ENCODE measurements at regions not wholly inside any gene's neighbourhood (a gene's known extent, or its start where the extent isn't known, plus 50 kb on each side); places are given as distances from the start of the nearest gene placed in this dataset.
"Not testable (repeated sequence)": the region's sequence is repeated elsewhere in the genome, so short reads cannot be mapped to it uniquely, and the experiment has no call there.

- H3K9me3 Mint-ChIP-seq: no peaks in the 10 kb centered on the region
- H3K27me3 Mint-ChIP-seq (ENCODE audit: insufficient read depth): peaks cover 51% of the 10 kb centered on the region
- intact Hi-C loops (cut with micrococcal nuclease): no loop called here
- no peaks in the 10 kb centered on the region for H3K36me3 Mint-ChIP-seq (ENCODE audit: low read depth)
- H3K4me3 Mint-ChIP-seq: no peak overlapping the region
- no peak overlapping the region for H3K27ac Mint-ChIP-seq
- no peak for DNase-seq (ENCODE audit: low spot score)
- no peaks in the 10 kb centered on the region for H3K4me1 Mint-ChIP-seq (ENCODE audit: low read depth)
These were observed 169.7 kb downstream of the MYLK4 start for GRCh38 chr6:2581011-2581410.

DNA sequence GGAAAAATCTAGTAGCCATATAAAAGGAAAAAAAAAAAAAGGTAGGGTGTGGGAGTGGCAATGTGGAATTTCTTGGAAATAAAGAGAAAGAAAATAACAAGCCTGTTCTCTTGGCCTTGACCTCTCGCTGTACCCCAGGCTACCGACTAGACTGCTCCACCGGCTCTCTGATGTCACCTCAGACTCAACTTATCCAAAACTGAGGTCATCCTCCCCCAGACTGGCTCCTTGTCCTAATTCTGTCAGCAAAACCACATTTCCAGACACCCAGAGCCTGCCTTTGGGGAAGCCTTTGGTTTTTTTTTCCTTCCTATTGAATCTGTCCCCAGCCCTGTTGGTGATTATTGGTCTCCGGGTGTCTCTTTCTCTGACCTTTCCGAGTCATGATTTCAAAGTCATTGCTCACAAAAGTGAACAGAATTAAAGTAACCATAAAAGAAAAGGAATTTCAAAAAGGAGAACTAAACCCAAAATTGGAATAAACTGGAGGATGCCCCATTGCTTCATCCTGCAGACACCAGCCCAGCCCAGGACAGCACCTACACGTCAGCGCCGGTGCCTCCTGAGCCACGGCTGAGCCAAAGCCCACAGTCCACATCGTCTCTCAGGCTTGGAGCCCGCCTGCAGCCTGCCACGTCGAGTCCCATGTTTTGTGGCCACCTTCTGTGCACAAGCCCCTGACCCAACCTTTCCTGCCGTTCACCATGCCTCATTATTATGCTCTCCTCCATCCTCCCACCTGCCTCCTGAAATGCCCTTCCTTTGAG, 170.7 kb downstream of the MYLK4 start:
- no peaks in the 10 kb centered on the region for H3K4me1 Mint-ChIP-seq (ENCODE audit: low read depth)
- H3K36me3 Mint-ChIP-seq (ENCODE audit: low read depth): no peaks in the 10 kb centered on the region
- no peak overlapping the region for H3K27ac Mint-ChIP-seq
- H3K27me3 Mint-ChIP-seq (ENCODE audit: insufficient read depth): peaks cover 51% of the 10 kb centered on the region
- H3K4me3 Mint-ChIP-seq: no peak overlapping the region
- intact Hi-C loops (cut with micrococcal nuclease): no loop called here
- H3K9me3 Mint-ChIP-seq: peaks cover 5% of the 10 kb centered on the region
- DNase-seq (ENCODE audit: low spot score): no peak

DNA sequence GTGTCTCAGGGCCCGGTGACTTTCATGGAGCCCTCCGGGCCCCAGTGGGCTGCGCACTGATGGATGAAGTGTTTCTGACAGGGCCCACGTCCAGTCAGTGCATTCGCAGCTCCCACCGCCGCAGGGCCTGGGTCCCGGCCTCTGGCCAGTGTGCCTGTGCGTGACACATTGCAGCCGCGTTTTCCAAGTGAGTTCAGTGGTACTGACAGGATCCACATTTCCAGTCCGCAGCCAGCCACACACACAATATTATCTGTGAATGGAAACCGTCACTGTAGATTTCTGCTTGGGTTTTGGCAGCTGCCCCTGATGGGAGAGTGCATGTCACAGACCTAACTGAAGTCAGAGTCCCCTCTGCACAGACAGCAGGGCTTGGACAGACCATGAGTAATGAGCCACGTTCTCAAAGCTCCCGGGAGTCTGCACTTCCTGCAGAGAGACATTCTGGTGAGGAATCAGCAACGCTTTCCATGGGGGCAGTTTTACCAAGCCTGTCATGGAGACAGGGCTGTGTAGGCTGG, 171.4 kb downstream of the MYLK4 start:
- H3K27ac Mint-ChIP-seq: no peak overlapping the region
- no peaks in the 10 kb centered on the region for H3K4me1 Mint-ChIP-seq (ENCODE audit: low read depth)
- intact Hi-C loops (cut with micrococcal nuclease): no loop called here
- H3K9me3 Mint-ChIP-seq: peaks cover 11% of the 10 kb centered on the region
- H3K36me3 Mint-ChIP-seq (ENCODE audit: low read depth): no peaks in the 10 kb centered on the region
- H3K4me3 Mint-ChIP-seq: no peak overlapping the region
- H3K27me3 Mint-ChIP-seq (ENCODE audit: insufficient read depth): peaks cover 51% of the 10 kb centered on the region
- DNase-seq (ENCODE audit: low spot score): no peak

DNA sequence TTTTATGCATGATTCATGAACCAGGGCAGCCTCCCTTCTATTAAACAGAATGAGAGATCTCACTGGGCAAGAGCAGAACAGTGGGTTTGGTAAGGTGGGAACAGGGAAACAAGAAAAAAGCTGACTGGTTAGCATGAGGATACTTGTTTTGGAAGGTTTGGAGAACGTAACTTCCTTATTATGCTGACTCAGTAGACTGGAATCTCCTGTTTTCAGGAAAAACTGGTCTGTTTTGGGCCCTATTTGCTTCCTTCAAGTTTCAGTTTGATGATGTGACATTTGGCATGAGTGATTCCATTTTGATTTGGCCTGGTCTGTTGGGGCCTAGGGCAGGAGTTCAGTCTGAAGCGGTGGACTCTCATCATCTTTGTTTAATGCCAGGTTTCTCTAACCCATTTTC, 172.0 kb downstream of the MYLK4 start:
- H3K27me3 Mint-ChIP-seq (ENCODE audit: insufficient read depth): peaks cover 52% of the 10 kb centered on the region
- H3K4me3 Mint-ChIP-seq: no peak overlapping the region
- H3K4me1 Mint-ChIP-seq (ENCODE audit: low read depth): no peaks in the 10 kb centered on the region
- no peak overlapping the region for H3K27ac Mint-ChIP-seq
- no peak for DNase-seq (ENCODE audit: low spot score)
- peaks cover 11% of the 10 kb centered on the region for H3K9me3 Mint-ChIP-seq
- no peaks in the 10 kb centered on the region for H3K36me3 Mint-ChIP-seq (ENCODE audit: low read depth)
- intact Hi-C loops (cut with micrococcal nuclease): no loop called here

GRCh38 chr6:2576499-2576898, 174.2 kb downstream of the MYLK4 start:
- intact Hi-C loops (cut with micrococcal nuclease): no loop called here
- H3K9me3 Mint-ChIP-seq: peaks cover 11% of the 10 kb centered on the region
- H3K27ac Mint-ChIP-seq: no peak overlapping the region
- peaks cover 55% of the 10 kb centered on the region for H3K27me3 Mint-ChIP-seq (ENCODE audit: insufficient read depth)
- H3K4me3 Mint-ChIP-seq: no peak overlapping the region
- DNase-seq (ENCODE audit: low spot score): no peak
- H3K4me1 Mint-ChIP-seq (ENCODE audit: low read depth): no peaks in the 10 kb centered on the region
- no peaks in the 10 kb centered on the region for H3K36me3 Mint-ChIP-seq (ENCODE audit: low read depth)

DNA sequence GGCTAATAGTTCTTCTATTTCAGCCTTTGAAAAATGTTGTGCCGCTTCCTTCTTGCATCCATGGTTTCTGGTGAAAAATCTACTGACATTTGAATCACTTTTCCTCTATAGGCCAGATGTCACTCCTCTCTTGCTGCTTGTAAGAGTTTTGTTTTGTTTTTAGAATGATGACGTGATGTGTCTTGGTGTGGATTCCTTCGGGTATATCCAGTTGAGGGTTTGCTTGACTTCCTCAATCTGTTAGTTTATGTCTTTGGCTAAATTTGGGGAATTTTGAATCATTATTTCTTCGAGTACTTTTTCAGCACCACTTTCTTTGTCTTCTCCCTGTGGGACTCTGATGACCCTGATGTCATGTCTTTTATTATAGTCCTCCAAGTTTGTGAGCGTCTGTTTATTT, 175.5 kb downstream of the MYLK4 start:
- intact Hi-C loops (cut with micrococcal nuclease): no loop called here
- H3K9me3 Mint-ChIP-seq: peaks cover 11% of the 10 kb centered on the region
- no peak overlapping the region for H3K4me3 Mint-ChIP-seq
- no peaks in the 10 kb centered on the region for H3K36me3 Mint-ChIP-seq (ENCODE audit: low read depth)
- H3K27me3 Mint-ChIP-seq (ENCODE audit: insufficient read depth): peaks cover 58% of the 10 kb centered on the region
- H3K4me1 Mint-ChIP-seq (ENCODE audit: low read depth): no peaks in the 10 kb centered on the region
- DNase-seq (ENCODE audit: low spot score): no peak
- H3K27ac Mint-ChIP-seq: no peak overlapping the region

- not testable (repeated sequence) for H3K27ac Mint-ChIP-seq; DNase-seq (ENCODE audit: low spot score); H3K4me3 Mint-ChIP-seq; H3K36me3 Mint-ChIP-seq (ENCODE audit: low read depth); H3K9me3 Mint-ChIP-seq; H3K4me1 Mint-ChIP-seq (ENCODE audit: low read depth)
- H3K27me3 Mint-ChIP-seq (ENCODE audit: insufficient read depth): peaks cover 55% of the 10 kb centered on the region
- intact Hi-C loops (cut with micrococcal nuclease): loop anchor here (5.0 kb wide), 1 partner anchor 37 kb away; no protein-coding TSS in a partner anchor
These were observed 181.3 kb downstream of the MYLK4 start for GRCh38 chr6:2569420-2569819.

GRCh38 chr6:2566048-2566447, 184.7 kb downstream of the MYLK4 start:
- H3K4me3 Mint-ChIP-seq: no peak overlapping the region
- H3K27me3 Mint-ChIP-seq (ENCODE audit: insufficient read depth): peaks cover 51% of the 10 kb centered on the region
- no peak overlapping the region for H3K27ac Mint-ChIP-seq
- DNase-seq (ENCODE audit: low spot score): no peak
- no peaks in the 10 kb centered on the region for H3K36me3 Mint-ChIP-seq (ENCODE audit: low read depth)
- intact Hi-C loops (cut with micrococcal nuclease): loop anchor here (5.0 kb wide), 1 partner anchor 34 kb away; no protein-coding TSS in a partner anchor
- peaks cover 4% of the 10 kb centered on the region for H3K9me3 Mint-ChIP-seq
- peaks cover 14% of the 10 kb centered on the region for H3K4me1 Mint-ChIP-seq (ENCODE audit: low read depth)

DNA sequence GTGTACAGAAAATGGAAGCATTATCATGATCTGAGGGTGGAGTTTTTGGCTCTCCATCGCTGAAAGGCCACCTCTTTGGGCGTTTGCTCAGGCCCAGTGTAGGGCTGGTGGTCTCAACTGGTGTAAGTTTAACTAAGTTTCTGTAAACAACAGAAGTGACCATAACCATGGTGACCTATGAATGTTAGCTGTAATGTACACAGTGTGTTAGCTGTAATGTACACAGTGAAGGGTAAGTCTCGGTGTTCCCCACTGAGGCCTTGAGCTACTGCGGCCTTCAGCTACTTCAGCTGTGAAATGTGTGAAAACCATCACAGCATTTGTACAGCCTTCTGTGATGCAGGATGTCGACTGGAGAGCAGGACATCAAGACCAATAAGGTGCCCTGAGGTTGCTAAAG, 185.2 kb downstream of the MYLK4 start:
- Mint-ChIP-seq H3K4me1 (ENCODE audit: low read depth) (peaks cover 14% of the 10 kb centered on the region), H3K27ac (no peak overlapping the region), H3K9me3 (peaks cover 4% of the 10 kb centered on the region), H3K27me3 (ENCODE audit: insufficient read depth) (peaks cover 53% of the 10 kb centered on the region), H3K36me3 (ENCODE audit: low read depth) (no peaks in the 10 kb centered on the region), H3K4me3 (no peak overlapping the region)
- DNase-seq (ENCODE audit: low spot score): no peak
- intact Hi-C loops (cut with micrococcal nuclease): loop anchor here (5.0 kb wide), 1 partner anchor 33 kb away; no protein-coding TSS in a partner anchor

DNA sequence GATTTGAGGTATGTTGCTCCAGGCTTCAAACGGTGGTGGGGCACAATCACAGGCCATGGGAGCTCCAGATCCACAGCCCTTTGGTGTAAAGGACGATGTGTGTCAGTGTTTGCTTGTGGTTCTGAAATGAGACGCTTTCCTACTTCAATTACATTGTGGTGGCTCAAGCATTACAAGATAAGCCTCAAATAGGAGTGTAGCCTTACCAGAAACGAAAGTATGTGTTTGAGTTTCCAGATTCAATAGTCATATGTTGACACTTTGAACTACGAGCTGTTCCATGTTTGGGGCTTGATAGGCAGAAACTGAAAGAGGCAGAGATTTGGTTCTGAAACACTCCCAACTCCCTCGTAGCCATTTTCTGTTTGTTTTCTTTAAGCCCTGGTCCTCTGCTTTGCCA, 187.1 kb downstream of the MYLK4 start:
- H3K4me3 Mint-ChIP-seq: peak overlapping the region; percentile 13
- H3K27me3 Mint-ChIP-seq (ENCODE audit: insufficient read depth): peaks cover 56% of the 10 kb centered on the region
- no peak overlapping the region for H3K27ac Mint-ChIP-seq
- H3K9me3 Mint-ChIP-seq: peaks cover 4% of the 10 kb centered on the region
- intact Hi-C loops (cut with micrococcal nuclease): loop anchor here (1.0 to 5.0 kb wide), 8 partner anchors 20 to 793 kb away; partner anchors contain the start of gene GMDS
- DNase-seq (ENCODE audit: low spot score): peak; percentile 22
- peaks cover 14% of the 10 kb centered on the region for H3K4me1 Mint-ChIP-seq (ENCODE audit: low read depth)
- no peaks in the 10 kb centered on the region for H3K36me3 Mint-ChIP-seq (ENCODE audit: low read depth)

GRCh38 chr6:2562721-2563451, 187.8 kb downstream of the MYLK4 start:
- intact Hi-C loops (cut with micrococcal nuclease): loop anchor here (1.0 to 5.0 kb wide), 8 partner anchors 20 to 792 kb away; partner anchors contain the start of gene GMDS
- H3K4me3 Mint-ChIP-seq: no peak overlapping the region
- no peak overlapping the region for H3K27ac Mint-ChIP-seq
- H3K27me3 Mint-ChIP-seq (ENCODE audit: insufficient read depth): peaks cover 57% of the 10 kb centered on the region
- no peaks in the 10 kb centered on the region for H3K36me3 Mint-ChIP-seq (ENCODE audit: low read depth)
- H3K4me1 Mint-ChIP-seq (ENCODE audit: low read depth): peaks cover 14% of the 10 kb centered on the region
- H3K9me3 Mint-ChIP-seq: peaks cover 4% of the 10 kb centered on the region
- DNase-seq (ENCODE audit: low spot score): no peak

DNA sequence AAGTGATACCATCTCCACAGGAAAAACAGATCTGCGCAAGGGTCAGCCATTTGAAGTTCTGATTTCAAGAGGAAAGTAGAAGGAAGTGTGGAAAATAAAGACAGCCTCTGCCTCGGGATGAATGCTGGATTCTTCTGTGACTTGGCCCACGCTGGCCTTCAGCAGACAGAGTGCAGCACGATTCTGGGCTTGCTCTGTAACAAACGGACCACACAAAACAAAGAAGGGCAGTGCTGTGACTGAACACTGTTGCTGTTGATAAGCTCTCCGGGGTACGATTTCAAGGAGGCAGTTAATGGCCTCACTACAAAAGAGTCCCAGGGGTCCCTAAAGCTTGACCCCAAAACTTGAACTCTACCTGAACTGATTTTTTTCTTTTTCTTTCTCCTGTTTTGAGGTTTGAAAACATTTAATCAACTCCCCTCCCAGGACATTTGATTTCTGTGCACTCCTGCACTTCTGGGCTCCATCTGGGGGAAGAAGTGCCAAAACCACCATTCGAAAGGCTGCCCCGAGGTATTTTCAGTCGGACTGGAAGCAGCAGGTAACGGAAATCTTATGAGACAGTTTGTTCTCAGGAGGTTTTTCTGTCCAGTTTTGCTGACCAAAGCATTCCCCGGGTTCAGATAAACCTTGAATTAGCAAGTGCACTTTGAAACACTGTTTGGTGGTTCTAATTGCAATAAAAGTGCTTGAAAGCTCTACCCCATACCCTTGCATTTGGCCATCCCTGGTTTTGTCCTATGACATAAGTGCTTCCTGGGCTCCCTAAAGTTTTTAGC, 189.6 kb downstream of the MYLK4 start:
- Mint-ChIP-seq H3K4me1 (ENCODE audit: low read depth) (peaks cover 14% of the 10 kb centered on the region), H3K27me3 (ENCODE audit: insufficient read depth) (peaks cover 55% of the 10 kb centered on the region), H3K27ac (no peak overlapping the region), H3K36me3 (ENCODE audit: low read depth) (no peaks in the 10 kb centered on the region), H3K9me3 (no peaks in the 10 kb centered on the region), H3K4me3 (no peak overlapping the region)
- no peak for DNase-seq (ENCODE audit: low spot score)
- intact Hi-C loops (cut with micrococcal nuclease): loop anchor here (5.0 kb wide), 2 partner anchors 71 to 374 kb away; no protein-coding TSS in a partner anchor

All from activated T-helper 1 cell treated with anti-CD3 and anti-CD28 coated beads, Interleukin-12 subunit alpha, Interleukin-12 subunit beta, Interleukin-2, Interleukin-4 antibody, amounts not matched to agents 30 ng/mL and 10 ng/mL and 1 ng/mL, durations not matched to agents 14 hours and 24 hours and 36 hours (primary cell).